Mesendoderm (in vitro differentiated cells): ENCODE measurements at regions not wholly inside any gene's neighbourhood (a gene's known extent, or its start where the extent isn't known, plus 50 kb on each side); places are given as distances from the start of the nearest gene placed in this dataset.

Experiments
- DNase-seq: peaks from one replicate; pipeline ENCODE4 v3.0.0; 2013
- H2AK5ac ChIP-seq: 2 replicates; pipeline ENCODE4 v1.6.1; 2013; ENCODE audit warnings: low read length, inconsistent platforms
- H2BK120ac ChIP-seq: 2 replicates; pipeline ENCODE4 v1.6.1; 2013; ENCODE audit warnings: low read depth, mild to moderate bottlenecking, low read length, moderate library complexity, mixed read lengths
- H2BK15ac ChIP-seq: replicated peaks from 2 replicates; pipeline ENCODE4 v1.6.1; 2013; ENCODE audit warnings: low read depth, mild to moderate bottlenecking, moderate library complexity
- H2BK5ac ChIP-seq: 2 replicates; pipeline ENCODE4 v1.6.1; 2013; ENCODE audit warnings: low read length, inconsistent platforms
- H3K18ac ChIP-seq: 2 replicates; pipeline ENCODE4 v1.6.1; 2013; ENCODE audit warnings: mild to moderate bottlenecking, low read length, mixed read lengths
- H3K23ac ChIP-seq: one replicate; pipeline ENCODE4 v1.6.1; 2013; ENCODE audit warnings: low read length
- H3K27ac ChIP-seq: 2 replicates; pipeline ENCODE4 v1.5.1; 2013; ENCODE audit warnings: low read depth, mild to moderate bottlenecking, inconsistent platforms, low read length, moderate library complexity
- H3K27me3 ChIP-seq: 2 replicates; pipeline ENCODE4 v1.6.1; 2013; ENCODE audit warnings: low read length, control low read depth, mild to moderate bottlenecking, inconsistent platforms; ENCODE audit not compliant: insufficient read depth, poor library complexity
- H3K36me3 ChIP-seq: 2 replicates; pipeline ENCODE4 v1.6.1; 2013; ENCODE audit warnings: low read length, inconsistent platforms; ENCODE audit not compliant: control insufficient read depth, insufficient read depth
- H3K4ac ChIP-seq: one replicate; pipeline ENCODE4 v1.6.1; 2013; ENCODE audit warnings: low read depth, mild to moderate bottlenecking, low read length, moderate library complexity
- H3K4me1 ChIP-seq: 2 replicates; pipeline ENCODE4 v1.6.1; 2013; ENCODE audit warnings: low read depth, low read length, inconsistent platforms; ENCODE audit not compliant: control insufficient read depth
- H3K4me2 ChIP-seq: 2 replicates; pipeline ENCODE4 v1.6.1; 2013; ENCODE audit warnings: low read length
- H3K4me3 ChIP-seq: 2 replicates; pipeline ENCODE4 v1.5.1; 2013; ENCODE audit warnings: mild to moderate bottlenecking, low read length
- H3K56ac ChIP-seq: one replicate; pipeline ENCODE4 v1.6.1; 2013; ENCODE audit warnings: low read length
- H3K79me1 ChIP-seq: 2 replicates; pipeline ENCODE4 v1.6.1; 2013; ENCODE audit warnings: low read length, inconsistent platforms
- H3K79me2 ChIP-seq: 2 replicates; pipeline ENCODE4 v1.6.1; 2013; ENCODE audit warnings: mild to moderate bottlenecking, low read length; ENCODE audit not compliant: control insufficient read depth, insufficient read depth
- H3K9ac ChIP-seq: 2 replicates; pipeline ENCODE4 v1.6.1; 2013; ENCODE audit warnings: low read length, inconsistent platforms
- H4K5ac ChIP-seq: one replicate; pipeline ENCODE4 v1.6.1; 2013; ENCODE audit warnings: low read length
- H4K8ac ChIP-seq: one replicate; pipeline ENCODE4 v1.6.1; 2013; ENCODE audit warnings: low read depth, mild to moderate bottlenecking, control low read depth, low read length, moderate library complexity
- WGBS: extraction: QIAGEN DNeasy Blood & Tissue Kit; methylation state at CpG from one replicate; pipeline ENCODE4 v1.1.7; 2013; ENCODE audit warnings: low lambda C conversion rate, missing lambda C conversion rate; ENCODE audit not compliant: insufficient coverage; ENCODE audit errors: extremely low coverage; 5-methylcytosine and 5-hydroxymethylcytosine counted together

DNA sequence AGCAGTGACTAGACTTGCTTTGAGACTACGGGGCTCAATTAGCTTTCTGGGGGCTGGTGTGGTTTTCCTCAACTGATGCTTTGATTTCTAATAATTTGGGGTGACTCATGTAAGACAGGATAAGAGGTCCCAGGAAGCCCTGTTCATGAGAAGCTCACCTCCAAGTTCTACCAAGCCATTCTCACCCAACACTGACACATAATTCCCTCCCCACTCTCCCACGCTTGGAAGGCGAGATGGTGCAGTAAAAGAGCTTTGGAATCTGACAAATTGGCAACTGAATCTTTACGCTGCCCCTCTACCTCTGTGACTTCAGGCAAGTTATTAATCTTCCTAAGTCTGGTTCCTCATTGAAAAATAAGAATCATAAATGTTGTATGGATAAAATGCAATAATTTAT, 299.1 kb upstream of the DUSP10 start:
- DNase-seq: no peak
- no peak overlapping the region for H3K4ac ChIP-seq
- no peaks in the 10 kb centered on the region for H3K79me1 ChIP-seq
- no peak overlapping the region for H3K4me2 ChIP-seq
- H2AK5ac ChIP-seq: no peak overlapping the region
- H3K4me1 ChIP-seq: no peaks in the 10 kb centered on the region
- no peaks in the 10 kb centered on the region for H3K79me2 ChIP-seq
- no peak overlapping the region for H3K23ac ChIP-seq
- no peak overlapping the region for H4K8ac ChIP-seq
- no peak overlapping the region for H2BK15ac ChIP-seq
- H3K9ac ChIP-seq: no peak overlapping the region
- H2BK5ac ChIP-seq: no peak overlapping the region
- no peak overlapping the region for H3K27ac ChIP-seq
- H3K27me3 ChIP-seq: no peaks in the 10 kb centered on the region
- no peak overlapping the region for H3K18ac ChIP-seq
- H4K5ac ChIP-seq: no peak overlapping the region
- H3K36me3 ChIP-seq: no peaks in the 10 kb centered on the region
- H3K4me3 ChIP-seq: no peak overlapping the region
- no CpG with 5 or more reads among the region's 4 CpGs for WGBS
- no peak overlapping the region for H2BK120ac ChIP-seq
- no peak overlapping the region for H3K56ac ChIP-seq

DNA sequence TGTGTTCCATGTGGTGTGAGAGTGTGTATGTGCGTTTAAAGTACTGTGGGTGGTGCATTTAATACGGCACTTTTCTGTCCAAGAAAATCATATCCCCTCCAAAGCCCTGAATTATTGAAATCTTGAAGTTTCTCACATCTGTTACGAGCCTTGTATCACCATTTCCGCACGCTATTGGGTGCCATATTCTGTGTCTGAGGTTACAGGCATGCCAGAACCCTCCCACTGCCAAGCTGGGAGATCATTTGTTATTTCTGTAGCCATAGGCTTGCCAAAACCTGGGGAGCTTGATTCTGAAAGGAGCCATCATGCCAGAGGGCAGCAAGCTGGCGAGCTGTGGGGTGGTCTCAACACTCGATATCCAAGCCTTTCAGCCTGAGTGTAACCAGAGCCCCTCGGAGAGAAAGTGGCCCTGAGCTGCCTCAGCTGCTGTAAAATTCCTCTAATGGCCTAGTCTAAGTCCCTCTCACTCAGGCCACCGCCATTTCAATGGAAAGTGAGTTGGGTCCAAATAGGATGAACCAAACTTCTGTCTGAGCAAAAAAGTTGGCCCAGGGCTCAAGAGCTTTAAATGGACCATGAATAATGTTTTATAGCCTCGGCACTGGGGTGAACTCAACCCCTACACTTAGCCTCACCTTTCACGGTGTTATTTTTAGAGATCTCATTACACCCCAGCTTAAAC, 298.4 kb upstream of the DUSP10 start:
- Histone ChIP-seq H2AK5ac (no peak overlapping the region), H3K79me2 (no peaks in the 10 kb centered on the region), H3K4me2 (no peak overlapping the region), H3K27me3 (no peaks in the 10 kb centered on the region), H3K79me1 (no peaks in the 10 kb centered on the region), H3K18ac (no peak overlapping the region), H3K36me3 (no peaks in the 10 kb centered on the region), H3K4ac (no peak overlapping the region), H3K4me1 (no peaks in the 10 kb centered on the region), H4K5ac (no peak overlapping the region), H4K8ac (no peak overlapping the region), H2BK120ac (no peak overlapping the region), H2BK15ac (no peak overlapping the region), H3K9ac (no peak overlapping the region), H3K23ac (no peak overlapping the region), H3K4me3 (no peak overlapping the region), H2BK5ac (peak overlapping the region; percentile 13), H3K27ac (no peak overlapping the region), H3K56ac (no peak overlapping the region)
- DNase-seq: no peak
- WGBS: no CpG with 5 or more reads among the region's 11 CpGs

DNA sequence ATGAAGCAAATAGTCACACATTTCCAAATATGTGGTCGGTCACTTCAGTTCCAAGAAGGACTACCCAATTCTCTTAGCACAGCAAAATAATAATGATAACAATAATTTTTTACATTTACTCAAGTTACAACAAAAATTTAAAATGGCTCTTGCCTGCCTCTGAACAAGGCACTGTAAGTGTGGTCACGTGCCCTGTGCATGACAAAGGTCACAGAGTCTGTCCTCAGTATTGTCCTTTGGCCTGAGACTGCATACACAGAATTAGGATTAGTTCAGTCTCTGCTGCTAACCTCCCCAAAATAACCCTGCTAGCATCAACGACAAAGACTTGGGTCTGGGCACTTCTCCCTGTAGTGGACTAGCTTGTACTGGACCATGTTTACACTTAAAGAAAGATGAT, 297.1 kb upstream of the DUSP10 start:
- H3K4ac ChIP-seq: no peak overlapping the region
- H3K79me1 ChIP-seq: no peaks in the 10 kb centered on the region
- no peak overlapping the region for H3K4me2 ChIP-seq
- no peaks in the 10 kb centered on the region for H3K27me3 ChIP-seq
- no peak for DNase-seq
- H2BK120ac ChIP-seq: no peak overlapping the region
- no CpG with 5 or more reads among the region's 3 CpGs for WGBS
- peak overlapping the region; percentile 51 for H3K56ac ChIP-seq
- H2BK15ac ChIP-seq: no peak overlapping the region
- H3K27ac ChIP-seq: no peak overlapping the region
- H4K8ac ChIP-seq: no peak overlapping the region
- H2BK5ac ChIP-seq: no peak overlapping the region
- H3K4me1 ChIP-seq: no peaks in the 10 kb centered on the region
- H2AK5ac ChIP-seq: no peak overlapping the region
- H3K4me3 ChIP-seq: no peak overlapping the region
- H3K9ac ChIP-seq: no peak overlapping the region
- H4K5ac ChIP-seq: no peak overlapping the region
- H3K23ac ChIP-seq: no peak overlapping the region
- no peak overlapping the region for H3K18ac ChIP-seq
- H3K36me3 ChIP-seq: no peaks in the 10 kb centered on the region
- no peaks in the 10 kb centered on the region for H3K79me2 ChIP-seq

DNA sequence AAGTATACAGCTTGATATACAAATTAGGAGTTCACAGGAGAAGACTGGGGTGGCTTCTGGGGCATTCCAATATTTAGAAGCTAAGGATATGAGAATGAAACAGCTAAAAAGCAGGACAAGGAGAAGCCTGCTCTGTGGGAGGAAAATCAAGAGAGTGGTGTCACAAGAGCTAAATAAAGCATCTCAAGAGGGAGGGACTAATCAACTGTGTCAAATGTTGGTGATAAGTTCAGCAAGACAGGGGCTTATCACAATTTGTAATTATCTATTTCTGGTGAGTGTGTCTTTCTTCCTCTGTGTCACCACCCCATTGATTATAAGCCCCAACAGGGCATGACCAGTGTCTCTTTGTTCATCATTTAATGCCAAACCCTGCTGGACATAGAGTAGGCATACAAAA, 295.8 kb upstream of the DUSP10 start:
- no peak overlapping the region for H4K8ac ChIP-seq
- H3K79me1 ChIP-seq: no peaks in the 10 kb centered on the region
- no peak overlapping the region for H3K27ac ChIP-seq
- no peak overlapping the region for H4K5ac ChIP-seq
- no peak overlapping the region for H3K23ac ChIP-seq
- no peak overlapping the region for H3K56ac ChIP-seq
- no peak overlapping the region for H3K9ac ChIP-seq
- no peaks in the 10 kb centered on the region for H3K79me2 ChIP-seq
- H3K27me3 ChIP-seq: no peaks in the 10 kb centered on the region
- peak; percentile 60 for DNase-seq
- H3K18ac ChIP-seq: no peak overlapping the region
- H3K4me1 ChIP-seq: no peaks in the 10 kb centered on the region
- H3K4me2 ChIP-seq: no peak overlapping the region
- H2AK5ac ChIP-seq: no peak overlapping the region
- H3K4ac ChIP-seq: no peak overlapping the region
- H3K36me3 ChIP-seq: no peaks in the 10 kb centered on the region
- H2BK15ac ChIP-seq: no peak overlapping the region
- H2BK5ac ChIP-seq: peak overlapping the region; percentile 11
- H2BK120ac ChIP-seq: no peak overlapping the region
- H3K4me3 ChIP-seq: no peak overlapping the region

DNA sequence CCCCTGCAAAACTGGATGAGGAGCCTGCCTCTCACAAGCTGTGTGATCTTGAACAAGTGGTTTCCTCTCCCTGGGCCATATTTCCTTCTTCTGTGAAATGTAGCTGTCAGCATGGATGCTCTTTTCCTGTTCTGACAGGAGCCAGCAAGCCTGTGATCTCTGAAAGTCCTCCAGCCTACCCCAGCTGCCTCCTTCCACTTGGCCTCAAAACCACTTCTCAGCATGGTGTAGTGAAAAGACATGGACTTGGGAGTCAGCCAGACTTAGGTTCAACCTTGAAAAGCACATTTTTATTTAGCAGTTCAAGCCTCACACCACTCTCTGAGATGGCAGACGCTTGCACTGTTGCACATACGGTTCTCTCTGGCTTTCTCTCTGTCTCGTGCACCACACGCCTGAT, 292.9 kb upstream of the DUSP10 start:
- Histone ChIP-seq H3K27me3 (no peaks in the 10 kb centered on the region), H3K9ac (no peak overlapping the region), H3K79me2 (no peaks in the 10 kb centered on the region), H3K27ac (no peak overlapping the region), H2BK5ac (no peak overlapping the region), H2AK5ac (peak overlapping the region; percentile 84), H3K4me1 (no peaks in the 10 kb centered on the region), H3K4me3 (no peak overlapping the region), H3K79me1 (no peaks in the 10 kb centered on the region), H3K4ac (no peak overlapping the region), H4K5ac (no peak overlapping the region), H3K36me3 (no peaks in the 10 kb centered on the region), H4K8ac (no peak overlapping the region), H3K18ac (no peak overlapping the region), H2BK15ac (no peak overlapping the region), H3K23ac (no peak overlapping the region), H3K4me2 (no peak overlapping the region), H2BK120ac (no peak overlapping the region), H3K56ac (no peak overlapping the region)
- WGBS: no CpG with 5 or more reads among the region's 4 CpGs
- DNase-seq: no peak

DNA sequence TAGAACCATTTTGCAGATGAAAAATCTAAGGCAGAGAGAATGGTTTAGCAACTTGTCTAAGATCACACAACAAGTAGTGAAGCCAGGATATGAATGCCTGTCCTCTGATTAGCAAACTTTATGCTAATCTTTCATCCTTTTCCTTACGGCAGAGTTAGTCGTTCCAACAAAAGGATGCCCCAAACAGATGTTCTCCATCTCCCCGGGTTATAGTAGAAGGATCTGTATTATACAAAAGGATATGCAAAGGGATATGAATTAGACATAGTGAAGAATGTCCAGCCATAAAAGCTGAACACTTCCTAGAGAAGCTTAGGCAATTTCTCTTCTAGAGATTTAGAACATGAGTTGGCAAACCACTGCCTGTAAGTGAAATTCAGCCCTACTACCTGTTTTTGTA, 291.6 kb upstream of the DUSP10 start:
- H3K4ac ChIP-seq: no peak overlapping the region
- no peak overlapping the region for H3K18ac ChIP-seq
- no peak overlapping the region for H3K4me3 ChIP-seq
- no peak overlapping the region for H3K9ac ChIP-seq
- WGBS: no CpG with 5 or more reads among the region's 3 CpGs
- H2BK120ac ChIP-seq: no peak overlapping the region
- H3K79me1 ChIP-seq: no peaks in the 10 kb centered on the region
- no peak overlapping the region for H3K23ac ChIP-seq
- no peaks in the 10 kb centered on the region for H3K79me2 ChIP-seq
- no peak overlapping the region for H3K4me2 ChIP-seq
- no peak overlapping the region for H2BK15ac ChIP-seq
- H4K8ac ChIP-seq: no peak overlapping the region
- no peak overlapping the region for H3K27ac ChIP-seq
- no peaks in the 10 kb centered on the region for H3K4me1 ChIP-seq
- H2BK5ac ChIP-seq: no peak overlapping the region
- no peak overlapping the region for H3K56ac ChIP-seq
- H3K27me3 ChIP-seq: no peaks in the 10 kb centered on the region
- DNase-seq: no peak
- no peak overlapping the region for H4K5ac ChIP-seq
- no peak overlapping the region for H2AK5ac ChIP-seq
- H3K36me3 ChIP-seq: no peaks in the 10 kb centered on the region
